ENCODE measurements at regions not wholly inside any gene's neighbourhood (a gene's known extent, or its start where the extent isn't known, plus 50 kb on each side); places are given as distances from the start of the nearest gene placed in this dataset.

DNA sequence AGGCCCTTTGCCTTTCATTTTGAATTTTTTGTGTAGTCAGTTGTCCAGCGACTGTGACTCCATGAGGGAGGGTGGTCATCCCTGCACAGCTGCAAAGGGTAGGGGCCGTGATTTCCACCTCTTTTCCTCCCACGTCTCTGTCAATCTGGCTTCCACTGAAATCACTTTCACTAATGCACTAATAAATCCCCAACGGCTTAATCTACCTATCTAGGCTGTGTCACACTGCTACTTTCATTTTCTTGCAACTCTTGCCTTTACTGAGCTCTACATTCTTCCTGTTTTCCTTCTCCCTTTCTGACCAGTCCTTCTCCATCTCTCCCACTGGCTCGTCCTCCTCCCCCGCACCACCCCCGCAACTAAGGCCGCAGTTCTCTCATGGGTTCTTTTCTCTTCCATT is 212.3 kb upstream of the FOXN3 start:
- no peak for DNase-seq (ENCODE audit: low spot score)

DNA sequence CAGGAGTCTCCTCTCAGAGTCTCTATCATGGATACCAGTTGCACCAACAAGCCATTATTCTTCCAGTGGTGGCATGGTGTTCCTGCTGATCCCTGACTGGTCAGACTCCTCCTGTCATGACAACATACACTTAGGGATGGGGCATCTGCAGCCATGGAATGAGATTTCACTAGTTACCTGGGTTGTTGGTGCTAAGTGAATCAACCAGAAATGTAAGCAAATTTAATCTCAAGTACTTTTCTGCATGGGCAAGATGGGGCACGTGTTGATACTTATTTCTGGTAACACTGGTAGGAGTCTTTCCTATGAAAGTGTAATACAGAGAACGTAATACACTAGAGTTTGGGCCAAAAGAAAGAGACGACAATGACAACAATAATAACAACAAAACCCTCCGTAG is 211.5 kb upstream of the FOXN3 start:
- DNase-seq (ENCODE audit: low spot score): no peak

DNA sequence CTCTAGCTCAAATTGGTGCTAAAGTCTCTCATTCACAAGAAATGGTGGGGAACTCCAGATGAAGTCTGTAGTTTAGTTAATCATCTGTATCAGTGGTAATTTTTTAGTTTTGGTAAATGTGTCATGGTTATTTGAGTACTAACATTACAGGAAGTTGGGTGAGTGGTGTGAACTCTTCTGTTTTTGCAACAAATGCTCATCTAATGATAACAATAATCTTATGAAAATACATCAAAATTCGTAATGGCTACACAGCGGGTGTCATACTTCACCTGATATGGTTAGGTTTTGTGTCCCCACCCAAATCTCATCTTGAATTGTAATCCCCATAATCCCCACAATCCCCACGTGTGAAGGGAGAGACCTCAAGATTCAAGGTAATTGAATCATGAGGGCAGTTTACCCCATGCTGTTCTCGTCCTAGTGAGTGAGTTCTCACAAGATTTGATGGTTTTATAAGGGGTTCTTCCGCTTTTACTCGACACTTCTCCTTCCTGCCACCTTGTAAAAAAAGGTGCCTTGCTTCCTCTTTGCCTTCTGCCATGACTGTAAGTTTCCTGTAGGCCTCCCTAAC is 209.3 kb upstream of the FOXN3 start:
- no peak for DNase-seq (ENCODE audit: low spot score)

DNA sequence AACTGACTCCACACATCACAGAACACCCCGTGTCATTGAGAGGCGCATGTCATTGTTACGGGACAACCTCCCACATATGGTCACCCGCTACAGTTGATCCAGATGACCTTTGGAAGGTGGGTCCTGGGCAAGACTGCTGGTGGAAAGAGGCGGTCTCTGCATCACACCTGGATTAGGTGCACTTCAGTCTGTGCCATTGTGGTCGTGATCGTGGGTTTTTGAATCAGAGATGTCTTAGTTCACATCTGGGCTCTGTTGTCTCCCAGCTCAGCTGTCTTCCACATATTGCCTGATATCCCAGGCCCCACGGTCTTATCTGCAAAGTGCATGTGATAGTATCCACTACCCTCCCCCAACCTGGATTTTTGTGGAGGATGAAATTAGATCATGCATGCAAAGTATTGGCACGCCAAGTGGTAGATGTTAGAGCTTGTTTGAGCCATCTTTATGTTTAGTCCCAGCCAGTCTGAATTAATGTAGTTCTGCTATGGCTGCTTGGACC is 208.7 kb upstream of the FOXN3 start:
- no peak for DNase-seq (ENCODE audit: low spot score)

DNA sequence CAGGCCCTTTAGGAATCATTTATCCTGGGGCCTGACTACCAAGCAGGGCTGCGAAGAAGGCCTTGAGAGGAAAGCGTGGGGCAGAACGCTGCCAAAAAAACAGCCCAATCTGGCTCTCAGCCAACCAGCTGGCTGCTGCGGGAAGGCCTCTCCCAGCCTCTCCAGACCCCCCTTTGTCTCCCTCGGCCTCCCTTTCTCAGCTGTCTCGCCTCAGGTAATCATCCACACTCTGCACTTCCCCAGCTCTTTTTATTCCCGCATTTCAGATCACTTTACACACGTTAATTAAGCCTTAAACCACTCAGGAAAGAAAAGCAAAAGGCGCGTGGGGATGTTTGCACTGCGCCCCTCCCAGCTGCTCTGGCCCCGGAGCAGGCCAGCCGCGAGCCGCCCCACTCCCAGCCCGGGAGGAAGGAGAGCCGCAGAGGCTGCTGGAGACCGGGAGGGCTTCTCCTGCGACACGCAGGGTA is 208.2 kb upstream of the FOXN3 start:
- no peak for DNase-seq (ENCODE audit: low spot score)

DNA sequence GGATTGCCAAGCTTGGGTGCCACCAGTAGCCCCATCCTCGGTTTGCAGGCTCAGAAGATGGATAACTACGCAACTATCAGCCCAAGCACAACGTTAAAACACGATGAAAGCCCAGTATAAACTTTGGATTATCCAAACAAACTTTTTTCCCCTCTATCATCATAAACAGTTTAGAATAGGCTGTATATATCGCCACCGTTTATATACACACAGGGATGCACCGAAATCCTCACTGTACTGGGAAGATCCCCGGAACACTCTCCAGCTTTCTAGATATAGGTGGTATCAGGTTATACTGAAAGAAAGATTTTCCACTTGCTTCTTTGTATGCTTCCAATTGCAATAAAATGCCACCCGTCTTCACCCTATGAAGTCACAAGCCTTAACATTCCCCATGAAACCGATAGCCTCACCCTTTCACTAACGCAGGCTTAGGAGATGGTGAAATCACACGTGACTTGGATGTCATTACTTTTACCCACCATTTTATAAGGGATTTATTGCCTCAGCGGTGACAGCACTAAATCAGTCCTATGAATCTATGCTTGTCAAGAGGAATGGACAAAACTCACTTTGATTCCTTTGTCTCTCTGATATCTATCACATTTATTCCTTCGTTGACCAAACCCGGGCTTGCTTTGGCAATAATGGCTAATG is 207.6 kb upstream of the FOXN3 start:
- no peak for DNase-seq (ENCODE audit: low spot score)

DNA sequence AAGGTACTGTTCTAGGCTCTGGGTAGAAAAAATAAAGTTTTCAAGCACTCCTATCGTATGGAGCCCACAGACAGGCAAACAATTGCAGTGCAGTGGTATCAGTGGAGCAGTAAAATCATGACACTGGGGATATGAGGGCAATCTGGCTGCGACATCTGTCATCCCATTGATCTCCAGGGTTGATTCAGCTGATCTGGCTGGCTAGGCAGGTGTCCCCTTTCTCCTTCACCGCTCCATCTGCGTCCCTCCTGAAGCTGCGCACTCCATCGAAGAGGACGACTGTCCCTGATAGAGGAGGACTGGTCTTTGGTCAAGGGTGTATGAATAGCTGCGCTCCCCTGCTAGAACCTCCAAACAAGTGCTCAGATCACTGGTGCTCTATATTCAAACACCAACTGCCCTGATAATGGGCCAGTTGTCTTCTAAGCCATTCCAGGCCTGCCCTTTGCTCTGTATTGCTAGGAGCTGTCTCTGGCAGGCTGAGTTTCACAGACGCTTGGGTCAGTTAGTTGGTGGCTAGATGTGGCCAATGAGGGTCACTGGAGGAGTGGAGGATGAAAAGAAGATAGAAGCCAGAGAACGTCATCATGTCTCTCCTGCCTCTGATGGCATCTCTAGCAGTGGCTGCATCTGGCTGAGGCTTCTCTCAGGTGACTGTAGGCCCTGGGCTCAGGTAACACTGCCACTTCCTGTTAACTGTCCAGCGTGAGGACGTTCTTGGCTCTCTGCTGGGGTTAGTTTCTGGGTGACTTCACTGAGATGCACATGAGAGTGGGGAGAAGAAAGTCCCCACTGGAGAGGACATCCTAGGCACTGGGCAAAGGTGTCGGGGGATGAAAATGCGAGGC is 205.0 kb upstream of the FOXN3 start:
- no peak for DNase-seq (ENCODE audit: low spot score)

DNA sequence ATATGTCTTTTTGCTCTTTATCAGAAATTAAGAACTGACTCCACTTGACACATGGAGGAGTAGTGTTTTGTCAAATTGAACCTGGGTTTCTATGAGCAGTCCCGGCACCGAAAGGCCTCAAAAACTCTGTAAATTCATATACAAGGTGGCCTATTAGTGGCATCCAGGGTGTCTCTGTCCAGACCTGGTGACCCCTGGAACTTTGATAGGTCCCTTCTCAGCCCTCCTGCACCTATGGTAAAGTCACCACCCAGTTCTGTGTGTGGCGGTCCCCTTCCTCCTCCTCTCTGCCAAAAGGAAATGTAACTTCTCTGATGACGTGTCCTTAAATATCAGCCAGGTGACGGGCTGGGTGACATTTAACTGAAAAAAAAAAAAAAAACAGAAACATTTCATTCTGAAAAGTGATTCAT is 204.0 kb upstream of the FOXN3 start:
- no peak for DNase-seq (ENCODE audit: low spot score)

DNA sequence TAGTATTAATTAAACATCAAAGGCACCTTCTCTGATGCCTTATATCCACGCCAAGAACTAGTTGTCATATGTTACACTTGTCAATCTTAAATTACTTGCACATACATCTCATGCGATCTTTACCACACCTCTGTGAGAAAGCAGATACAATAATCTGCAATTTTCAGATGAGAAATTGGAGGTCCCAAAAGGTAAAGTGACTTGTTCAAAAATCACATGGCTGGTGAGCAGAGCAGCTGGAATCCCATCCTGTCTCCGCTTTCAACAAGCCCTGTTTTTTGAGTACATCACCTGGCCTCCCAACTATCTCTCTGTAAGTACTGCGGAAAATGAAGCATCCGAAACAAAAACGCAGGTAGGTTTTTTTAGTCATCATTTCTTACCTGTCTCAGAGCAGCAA is 203.4 kb upstream of the FOXN3 start:
- no peak for DNase-seq (ENCODE audit: low spot score)

DNA sequence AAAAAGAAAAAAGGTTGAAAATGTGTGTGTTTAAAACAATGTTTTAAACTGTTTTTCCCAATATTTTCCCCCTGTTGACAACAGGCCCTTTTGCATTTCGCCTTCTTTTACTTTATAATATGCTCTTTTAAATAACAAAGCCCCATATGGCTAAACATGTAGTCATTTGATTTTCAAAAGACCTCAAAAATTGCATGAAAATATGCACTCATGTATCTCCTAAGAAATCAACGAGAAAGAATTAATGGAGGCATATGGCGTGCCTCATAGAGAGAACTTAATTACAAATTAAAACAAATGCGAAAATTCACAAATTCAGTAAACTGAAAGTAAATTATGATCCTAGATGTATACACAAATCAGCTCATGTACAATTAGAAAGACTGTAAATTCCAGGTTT is 202.6 kb upstream of the FOXN3 start:
- no peak for DNase-seq (ENCODE audit: low spot score)

DNA sequence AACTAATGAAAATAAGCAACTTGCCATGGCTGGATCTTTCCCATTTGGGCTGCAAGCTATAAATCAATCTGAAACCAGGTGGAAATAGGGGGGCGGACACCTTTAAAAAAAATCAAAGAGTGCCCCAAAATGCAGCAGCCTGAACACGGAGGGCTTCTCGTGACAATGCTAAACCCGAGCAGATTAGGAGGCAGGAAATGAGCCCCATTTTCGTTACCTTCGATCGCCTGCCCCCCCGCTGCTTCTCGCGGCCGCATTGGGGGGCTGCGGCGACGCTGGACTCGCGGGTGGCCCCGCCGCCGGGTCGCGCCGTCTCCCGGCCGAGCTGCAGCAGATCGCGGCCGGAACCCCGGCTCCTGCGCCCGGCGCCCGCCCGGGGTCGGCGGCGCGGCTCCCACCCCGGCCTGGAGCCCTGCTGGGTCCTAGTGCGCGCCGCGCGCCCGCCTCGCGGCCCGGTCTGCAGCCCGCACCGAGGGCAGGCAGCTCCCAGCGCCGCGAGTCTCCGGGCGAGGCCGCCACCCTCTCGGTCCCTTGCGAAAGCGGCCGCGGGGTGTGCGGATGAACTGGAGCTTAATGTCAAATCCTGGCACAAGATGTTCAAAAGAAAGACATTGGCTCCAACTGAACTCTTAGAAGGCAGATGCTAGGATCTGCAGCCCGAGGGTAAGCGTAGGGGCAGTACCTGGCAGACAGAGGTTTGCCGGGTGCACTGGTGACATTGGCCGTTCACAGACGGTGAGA is 201.9 kb upstream of the FOXN3 start:
- peak; percentile 9 for DNase-seq (ENCODE audit: low spot score)

DNA sequence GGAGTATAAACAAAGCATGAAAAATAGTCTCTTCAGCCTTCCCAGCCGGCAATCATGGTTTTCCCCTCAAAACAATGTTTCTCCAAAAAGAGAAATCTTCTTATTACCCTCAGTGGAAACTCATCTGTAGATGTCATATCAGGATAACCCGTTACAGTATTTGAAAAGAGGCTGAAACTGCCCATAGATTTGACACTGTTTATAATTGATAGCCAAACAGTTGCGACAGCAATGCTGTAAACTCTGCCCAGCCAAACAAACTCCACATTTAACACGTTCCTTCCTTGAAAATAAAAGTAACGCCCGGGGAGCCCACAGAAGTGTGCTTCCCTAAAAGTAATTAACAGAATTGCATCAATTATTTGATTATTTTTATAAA is 201.3 kb upstream of the FOXN3 start:
- DNase-seq (ENCODE audit: low spot score): no peak

DNA sequence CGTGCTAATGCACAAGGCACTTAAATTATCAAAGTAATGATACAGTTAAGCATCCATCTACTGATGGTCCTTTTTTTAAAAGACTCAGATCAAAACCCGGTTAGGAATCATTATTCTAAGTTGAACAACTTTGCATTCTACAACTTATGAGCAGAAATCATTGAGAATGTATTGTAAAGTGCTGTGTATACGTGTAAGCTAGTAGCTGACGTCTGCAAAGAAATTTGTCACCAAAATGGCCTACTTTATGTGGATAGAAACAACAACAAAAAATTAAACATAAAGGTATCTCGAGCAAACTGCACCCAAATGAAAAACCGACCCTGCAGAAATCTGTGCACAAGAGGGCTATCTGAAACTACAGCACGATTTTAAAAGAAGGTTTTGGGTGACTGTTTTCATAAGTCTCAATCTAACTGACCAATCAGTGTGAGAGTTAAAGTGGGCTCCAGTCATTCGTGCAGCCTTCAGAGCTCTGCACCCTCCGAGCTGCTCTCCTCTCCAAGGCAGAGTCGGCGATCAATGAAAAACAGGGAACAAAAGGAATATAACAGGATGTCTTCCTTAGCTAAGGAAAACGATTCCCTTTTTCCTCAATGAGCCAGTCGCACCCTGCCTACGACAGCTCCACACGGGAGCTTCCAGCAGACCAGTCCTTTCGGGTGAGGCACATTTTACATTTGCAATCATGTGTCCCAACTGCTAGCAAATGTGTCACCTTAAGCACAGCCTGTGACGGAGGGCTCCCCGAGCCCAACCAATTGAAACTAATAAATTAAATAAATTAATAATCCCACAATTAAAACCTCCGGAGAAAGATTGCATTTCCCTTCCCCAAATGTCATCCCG is 200.7 kb upstream of the FOXN3 start:
- DNase-seq (ENCODE audit: low spot score): no peak

DNA sequence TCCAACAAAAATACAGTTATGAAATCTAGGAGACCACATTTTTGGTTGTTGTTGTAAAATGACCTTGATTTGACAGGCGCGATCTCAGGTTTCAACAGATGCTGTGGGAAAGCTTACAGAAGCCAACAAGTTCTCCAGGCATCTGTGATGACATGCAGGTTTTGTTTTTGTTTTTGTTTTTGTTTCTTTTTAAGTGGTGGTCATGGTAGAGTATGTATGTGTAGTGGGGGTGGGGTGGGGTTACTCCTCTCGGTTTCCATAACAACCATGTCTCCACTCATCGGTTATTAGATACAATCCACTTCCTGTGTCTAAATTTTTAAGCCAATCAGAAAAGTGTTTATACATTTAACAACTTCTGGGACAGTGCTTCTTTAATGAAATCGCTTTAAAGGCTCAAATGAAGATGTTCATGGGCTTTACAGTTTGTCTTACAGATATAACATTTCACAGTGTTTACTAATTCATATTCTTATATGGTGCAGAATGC is 199.9 kb upstream of the FOXN3 start:
- DNase-seq (ENCODE audit: low spot score): no peak

DNA sequence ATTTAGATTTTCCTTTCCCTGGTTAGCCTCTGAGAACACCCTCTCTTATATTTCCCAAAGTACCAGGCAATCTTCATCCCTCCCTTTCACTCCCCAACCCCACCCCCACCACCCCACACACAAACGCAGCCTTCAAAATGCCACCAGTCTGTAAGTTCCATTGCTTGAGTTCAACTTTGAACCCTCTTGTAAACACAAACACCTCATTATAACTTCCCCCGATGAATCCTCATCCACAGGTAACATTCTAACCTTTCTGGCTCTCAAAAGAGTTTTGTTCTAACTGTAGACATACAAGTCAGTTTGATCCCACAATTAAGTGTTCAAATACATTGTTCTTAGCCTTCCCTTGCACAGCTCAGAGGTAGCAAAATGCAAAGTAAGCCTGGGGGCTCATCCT is 199.4 kb upstream of the FOXN3 start:
- DNase-seq (ENCODE audit: low spot score): no peak

DNA sequence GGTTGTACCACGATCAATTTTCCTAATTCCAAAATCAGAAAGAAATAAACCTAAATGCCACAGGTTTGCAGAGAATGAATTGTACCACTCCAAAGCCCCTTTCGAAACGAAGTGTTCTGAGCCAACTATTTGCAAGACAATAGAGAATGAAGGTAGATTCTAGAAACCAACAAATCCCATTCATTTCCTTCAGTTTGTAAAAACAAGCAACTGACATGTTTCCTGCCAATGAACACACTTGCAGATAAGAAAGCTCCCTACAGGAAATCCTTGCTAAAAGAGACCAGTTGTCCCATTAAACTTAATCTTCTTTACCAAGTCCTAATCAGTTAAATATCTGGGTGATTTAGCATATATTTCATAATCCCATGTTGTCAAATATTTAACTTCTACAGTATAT is 198.4 kb upstream of the FOXN3 start:
- no peak for DNase-seq (ENCODE audit: low spot score)

DNA sequence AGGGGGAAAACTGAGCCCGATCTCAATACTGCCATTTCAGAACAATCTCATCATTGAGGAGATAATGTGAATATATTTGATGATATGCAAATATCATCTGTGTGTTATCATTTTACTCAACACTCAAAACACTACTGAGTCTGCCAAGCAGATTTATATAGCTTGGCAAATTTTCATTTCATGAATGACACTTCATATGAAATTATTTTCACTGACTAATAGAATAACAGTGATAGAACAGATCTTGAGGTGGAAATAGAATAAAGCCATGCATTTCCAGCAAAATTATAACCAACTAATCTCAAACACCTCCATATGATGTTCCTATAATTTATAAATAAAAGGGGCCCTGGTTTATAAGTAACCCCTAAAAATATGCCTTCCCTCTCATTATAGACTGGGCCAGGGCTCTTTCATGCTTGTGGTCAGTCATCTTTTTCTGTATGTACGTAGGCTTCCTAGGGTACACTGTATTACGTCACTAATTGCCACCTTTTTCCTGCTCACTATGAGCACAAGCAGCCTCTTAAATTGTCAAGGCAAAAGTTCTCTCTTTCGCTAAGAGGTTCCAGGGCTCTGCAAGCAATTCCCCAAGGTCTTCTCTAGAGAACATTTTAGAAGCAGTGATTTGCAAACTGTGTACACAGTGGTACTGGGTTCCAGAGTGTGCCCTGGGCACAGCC is 197.1 kb upstream of the FOXN3 start:
- no peak for DNase-seq (ENCODE audit: low spot score)

DNA sequence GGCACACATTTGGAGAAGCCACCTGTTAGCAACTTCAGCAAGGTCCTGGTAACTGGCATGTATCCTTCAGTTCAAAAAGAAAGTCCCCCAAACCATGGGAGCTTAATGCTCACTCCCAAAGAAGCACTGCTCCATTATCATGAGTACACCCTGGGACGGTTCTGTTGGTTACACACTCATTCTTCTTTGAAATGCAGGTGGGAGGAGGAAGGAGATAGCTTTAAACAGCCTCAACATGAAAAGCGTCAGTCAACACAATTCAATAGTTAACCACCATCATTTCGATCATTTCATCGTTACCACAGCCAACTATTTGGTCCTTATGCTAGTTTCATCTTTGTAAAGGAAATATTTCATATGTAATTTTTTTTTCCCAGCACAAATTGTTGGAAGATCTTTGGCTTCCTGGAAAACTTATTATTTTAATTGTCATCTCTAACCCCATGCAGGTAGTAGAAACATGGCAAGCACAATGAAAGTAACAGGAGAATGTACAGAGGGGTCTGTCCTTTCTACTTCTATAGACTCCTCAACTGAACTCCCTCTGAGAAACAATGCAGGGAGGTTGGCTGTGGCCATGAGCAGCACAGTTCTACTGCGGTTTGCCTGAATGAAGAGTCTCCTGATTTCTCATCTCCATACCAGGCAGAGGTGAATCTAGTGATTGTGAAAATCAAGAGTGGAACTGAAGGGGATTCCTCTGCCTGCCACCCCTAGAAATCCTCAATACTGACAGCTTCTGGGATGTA is 196.4 kb upstream of the FOXN3 start:
- DNase-seq (ENCODE audit: low spot score): no peak

DNA sequence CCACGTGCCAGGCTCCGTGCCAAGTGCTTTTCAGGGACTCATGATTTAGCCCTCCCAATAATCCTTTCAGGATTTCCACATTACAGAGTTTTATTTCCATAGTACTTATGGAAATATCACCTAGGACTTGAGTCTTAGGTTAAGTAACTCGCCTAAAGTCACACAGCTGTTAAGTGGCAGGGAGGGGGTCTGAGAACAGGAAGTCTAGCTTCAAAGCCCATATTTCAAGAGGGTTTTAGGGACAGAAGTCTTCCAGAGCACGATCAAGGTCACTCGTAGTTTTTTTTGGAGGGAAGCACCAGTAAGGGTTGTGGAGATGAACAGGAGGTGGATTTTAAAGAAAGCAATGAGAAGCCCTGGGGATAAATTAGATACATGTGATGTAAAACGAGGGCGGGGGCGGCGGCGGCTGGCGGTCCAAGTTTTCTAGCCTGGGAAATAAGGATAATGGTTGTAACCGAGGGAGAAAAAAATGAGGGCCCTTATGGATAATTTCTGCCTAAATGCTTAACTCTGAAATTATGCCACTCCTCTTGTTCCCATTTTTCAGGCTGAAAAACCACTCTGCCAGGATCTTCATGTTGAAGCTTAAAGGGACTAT is 192.6 kb upstream of the FOXN3 start:
- no peak for DNase-seq (ENCODE audit: low spot score)

DNA sequence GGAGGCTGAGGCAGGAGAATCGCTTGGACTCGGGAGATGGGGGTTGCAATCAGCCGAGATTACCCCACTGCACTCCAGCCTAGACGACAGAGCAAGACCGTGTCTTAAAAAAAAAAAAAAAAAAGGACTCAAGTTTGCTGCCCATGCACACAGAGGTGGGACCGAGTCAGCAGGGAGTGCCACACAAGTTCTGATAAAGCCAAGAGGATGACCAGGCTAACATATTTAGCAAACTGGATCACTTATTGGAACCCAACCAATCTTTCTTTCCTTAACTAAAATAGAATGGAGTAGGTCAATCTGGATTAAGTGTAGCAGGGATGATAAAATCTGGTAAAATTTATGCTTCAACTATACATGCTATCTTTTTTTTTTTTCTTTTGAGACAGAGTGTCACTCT is 190.4 kb upstream of the FOXN3 start:
- no peak for DNase-seq (ENCODE audit: low spot score)
